ENCODE measurements at regions not wholly inside any gene's neighbourhood (a gene's known extent, or its start where the extent isn't known, plus 50 kb on each side); places are given as distances from the start of the nearest gene placed in this dataset.

DNA sequence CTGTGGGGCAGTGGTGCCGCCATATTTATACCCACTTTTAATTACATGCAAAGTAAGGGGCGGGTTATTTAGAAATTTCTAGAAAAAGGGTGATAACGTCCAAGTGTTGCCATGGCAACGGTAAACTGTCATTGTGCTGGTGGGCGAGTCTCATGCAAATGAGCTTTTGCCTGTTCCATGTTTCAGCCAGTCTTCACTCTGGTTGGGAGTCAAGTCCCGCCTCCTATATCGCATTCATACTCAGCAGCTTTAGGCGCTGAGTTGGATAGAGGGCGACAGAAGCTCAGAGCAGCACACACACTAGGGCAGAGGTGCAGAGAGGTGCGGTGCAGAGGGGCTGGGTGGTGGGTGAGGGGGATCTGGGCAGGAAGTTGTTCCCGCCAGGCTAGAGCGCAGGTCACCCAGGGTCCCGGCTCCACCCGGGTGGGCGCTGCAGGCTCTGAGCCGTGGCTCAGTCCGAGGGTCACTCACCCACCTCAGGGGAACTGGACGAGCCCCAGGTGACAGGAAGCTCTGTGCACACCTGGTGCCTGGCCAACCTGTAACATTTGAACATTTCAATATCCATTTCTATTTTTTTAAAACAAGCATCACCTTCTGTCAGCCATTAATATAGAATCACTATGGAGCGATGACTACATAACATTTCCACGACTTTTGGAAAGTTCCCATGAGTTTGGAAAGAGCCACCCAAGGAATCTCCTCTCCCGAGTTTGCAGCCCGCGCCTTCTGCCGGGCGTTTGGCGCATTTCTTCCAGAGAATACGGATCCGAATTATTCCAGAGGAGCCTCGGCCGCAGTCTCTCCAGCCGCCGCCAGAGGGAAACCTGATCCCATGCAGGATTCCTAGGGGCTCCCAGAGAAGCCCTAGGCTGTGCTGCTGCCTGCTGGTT, 89.1 kb upstream of the PHACTR3 start (continued):
- TF ChIP-seq, protein P1, sequence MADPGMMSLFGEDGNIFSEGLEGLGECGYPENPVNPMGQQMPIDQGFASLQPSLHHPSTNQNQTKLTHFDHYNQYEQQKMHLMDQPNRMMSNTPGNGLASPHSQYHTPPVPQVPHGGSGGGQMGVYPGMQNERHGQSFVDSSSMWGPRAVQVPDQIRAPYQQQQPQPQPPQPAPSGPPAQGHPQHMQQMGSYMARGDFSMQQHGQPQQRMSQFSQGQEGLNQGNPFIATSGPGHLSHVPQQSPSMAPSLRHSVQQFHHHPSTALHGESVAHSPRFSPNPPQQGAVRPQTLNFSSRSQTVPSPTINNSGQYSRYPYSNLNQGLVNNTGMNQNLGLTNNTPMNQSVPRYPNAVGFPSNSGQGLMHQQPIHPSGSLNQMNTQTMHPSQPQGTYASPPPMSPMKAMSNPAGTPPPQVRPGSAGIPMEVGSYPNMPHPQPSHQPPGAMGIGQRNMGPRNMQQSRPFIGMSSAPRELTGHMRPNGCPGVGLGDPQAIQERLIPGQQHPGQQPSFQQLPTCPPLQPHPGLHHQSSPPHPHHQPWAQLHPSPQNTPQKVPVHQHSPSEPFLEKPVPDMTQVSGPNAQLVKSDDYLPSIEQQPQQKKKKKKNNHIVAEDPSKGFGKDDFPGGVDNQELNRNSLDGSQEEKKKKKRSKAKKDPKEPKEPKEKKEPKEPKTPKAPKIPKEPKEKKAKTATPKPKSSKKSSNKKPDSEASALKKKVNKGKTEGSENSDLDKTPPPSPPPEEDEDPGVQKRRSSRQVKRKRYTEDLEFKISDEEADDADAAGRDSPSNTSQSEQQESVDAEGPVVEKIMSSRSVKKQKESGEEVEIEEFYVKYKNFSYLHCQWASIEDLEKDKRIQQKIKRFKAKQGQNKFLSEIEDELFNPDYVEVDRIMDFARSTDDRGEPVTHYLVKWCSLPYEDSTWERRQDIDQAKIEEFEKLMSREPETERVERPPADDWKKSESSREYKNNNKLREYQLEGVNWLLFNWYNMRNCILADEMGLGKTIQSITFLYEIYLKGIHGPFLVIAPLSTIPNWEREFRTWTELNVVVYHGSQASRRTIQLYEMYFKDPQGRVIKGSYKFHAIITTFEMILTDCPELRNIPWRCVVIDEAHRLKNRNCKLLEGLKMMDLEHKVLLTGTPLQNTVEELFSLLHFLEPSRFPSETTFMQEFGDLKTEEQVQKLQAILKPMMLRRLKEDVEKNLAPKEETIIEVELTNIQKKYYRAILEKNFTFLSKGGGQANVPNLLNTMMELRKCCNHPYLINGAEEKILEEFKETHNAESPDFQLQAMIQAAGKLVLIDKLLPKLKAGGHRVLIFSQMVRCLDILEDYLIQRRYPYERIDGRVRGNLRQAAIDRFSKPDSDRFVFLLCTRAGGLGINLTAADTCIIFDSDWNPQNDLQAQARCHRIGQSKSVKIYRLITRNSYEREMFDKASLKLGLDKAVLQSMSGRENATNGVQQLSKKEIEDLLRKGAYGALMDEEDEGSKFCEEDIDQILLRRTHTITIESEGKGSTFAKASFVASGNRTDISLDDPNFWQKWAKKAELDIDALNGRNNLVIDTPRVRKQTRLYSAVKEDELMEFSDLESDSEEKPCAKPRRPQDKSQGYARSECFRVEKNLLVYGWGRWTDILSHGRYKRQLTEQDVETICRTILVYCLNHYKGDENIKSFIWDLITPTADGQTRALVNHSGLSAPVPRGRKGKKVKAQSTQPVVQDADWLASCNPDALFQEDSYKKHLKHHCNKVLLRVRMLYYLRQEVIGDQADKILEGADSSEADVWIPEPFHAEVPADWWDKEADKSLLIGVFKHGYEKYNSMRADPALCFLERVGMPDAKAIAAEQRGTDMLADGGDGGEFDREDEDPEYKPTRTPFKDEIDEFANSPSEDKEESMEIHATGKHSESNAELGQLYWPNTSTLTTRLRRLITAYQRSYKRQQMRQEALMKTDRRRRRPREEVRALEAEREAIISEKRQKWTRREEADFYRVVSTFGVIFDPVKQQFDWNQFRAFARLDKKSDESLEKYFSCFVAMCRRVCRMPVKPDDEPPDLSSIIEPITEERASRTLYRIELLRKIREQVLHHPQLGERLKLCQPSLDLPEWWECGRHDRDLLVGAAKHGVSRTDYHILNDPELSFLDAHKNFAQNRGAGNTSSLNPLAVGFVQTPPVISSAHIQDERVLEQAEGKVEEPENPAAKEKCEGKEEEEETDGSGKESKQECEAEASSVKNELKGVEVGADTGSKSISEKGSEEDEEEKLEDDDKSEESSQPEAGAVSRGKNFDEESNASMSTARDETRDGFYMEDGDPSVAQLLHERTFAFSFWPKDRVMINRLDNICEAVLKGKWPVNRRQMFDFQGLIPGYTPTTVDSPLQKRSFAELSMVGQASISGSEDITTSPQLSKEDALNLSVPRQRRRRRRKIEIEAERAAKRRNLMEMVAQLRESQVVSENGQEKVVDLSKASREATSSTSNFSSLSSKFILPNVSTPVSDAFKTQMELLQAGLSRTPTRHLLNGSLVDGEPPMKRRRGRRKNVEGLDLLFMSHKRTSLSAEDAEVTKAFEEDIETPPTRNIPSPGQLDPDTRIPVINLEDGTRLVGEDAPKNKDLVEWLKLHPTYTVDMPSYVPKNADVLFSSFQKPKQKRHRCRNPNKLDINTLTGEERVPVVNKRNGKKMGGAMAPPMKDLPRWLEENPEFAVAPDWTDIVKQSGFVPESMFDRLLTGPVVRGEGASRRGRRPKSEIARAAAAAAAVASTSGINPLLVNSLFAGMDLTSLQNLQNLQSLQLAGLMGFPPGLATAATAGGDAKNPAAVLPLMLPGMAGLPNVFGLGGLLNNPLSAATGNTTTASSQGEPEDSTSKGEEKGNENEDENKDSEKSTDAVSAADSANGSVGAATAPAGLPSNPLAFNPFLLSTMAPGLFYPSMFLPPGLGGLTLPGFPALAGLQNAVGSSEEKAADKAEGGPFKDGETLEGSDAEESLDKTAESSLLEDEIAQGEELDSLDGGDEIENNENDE (IDR thresholded peaks at IDR 0.05; ENCODE audit: insufficient replicate concordance, low read length): peak; percentile 99
- TF ChIP-seq TAF7 (optimal IDR thresholded peaks at IDR 0.05; ENCODE audit: borderline replicate concordance, low read depth, low read length) (no peak), ASH2L (IDR thresholded peaks at IDR 0.05; ENCODE audit: low read length) (no peak), YY1 (IDR thresholded peaks at IDR 0.05; ENCODE audit: low read depth, low read length) (peak; percentile 71), NANOG (IDR thresholded peaks at IDR 0.05; ENCODE audit: insufficient read depth, low read depth, low read length, poor library complexity, severe bottlenecking) (no peak), CHD1 (IDR thresholded peaks at IDR 0.05; ENCODE audit: low read depth, low read length) (no peak), CREB1 (IDR thresholded peaks at IDR 0.05) (no peak)
- TF ChIP-seq, protein P2, sequence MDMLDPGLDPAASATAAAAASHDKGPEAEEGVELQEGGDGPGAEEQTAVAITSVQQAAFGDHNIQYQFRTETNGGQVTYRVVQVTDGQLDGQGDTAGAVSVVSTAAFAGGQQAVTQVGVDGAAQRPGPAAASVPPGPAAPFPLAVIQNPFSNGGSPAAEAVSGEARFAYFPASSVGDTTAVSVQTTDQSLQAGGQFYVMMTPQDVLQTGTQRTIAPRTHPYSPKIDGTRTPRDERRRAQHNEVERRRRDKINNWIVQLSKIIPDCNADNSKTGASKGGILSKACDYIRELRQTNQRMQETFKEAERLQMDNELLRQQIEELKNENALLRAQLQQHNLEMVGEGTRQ (IDR thresholded peaks at IDR 0.05; ENCODE audit: low read length): no peak
